ENCODE measurements at regions not wholly inside any gene's neighbourhood (a gene's known extent, or its start where the extent isn't known, plus 50 kb on each side); places are given as distances from the start of the nearest gene placed in this dataset.

- POLR2A ChIA-PET = no interaction called here
- CTCF ChIA-PET = no interaction called here
- DNase-seq (ENCODE audit: low read depth, low spot score) = no peak
- no peak overlapping the region for H3K4me3 ChIP-seq (ENCODE audit: low read depth, low read length)
- TF ChIP-seq CTCF (IDR thresholded peaks at IDR 0.05; ENCODE audit: insufficient read depth, low read length, missing control alignments) = no peak
Observed at GRCh38 chr2:133651861-133652260, 83.6 kb upstream of the NCKAP5 start.

- ChIA-PET POLR2A (no interaction called here), CTCF (interaction anchor here (2.6 kb wide), 1 partner anchor 128 kb away, joined by 6 read pairs; no protein-coding TSS in a partner anchor)
- no peak for TF ChIP-seq CTCF (IDR thresholded peaks at IDR 0.05; ENCODE audit: insufficient read depth, low read length, missing control alignments)
- no peak overlapping the region for H3K4me3 ChIP-seq (ENCODE audit: low read depth, low read length)
- no peak for DNase-seq (ENCODE audit: low read depth, low spot score)
Observed at GRCh38 chr2:133652398-133652797, 84.1 kb upstream of the NCKAP5 start.

GRCh38 chr2:133653056-133653455, 84.8 kb upstream of the NCKAP5 start:
- no peak for TF ChIP-seq CTCF (IDR thresholded peaks at IDR 0.05; ENCODE audit: insufficient read depth, low read length, missing control alignments)
- H3K4me3 ChIP-seq (ENCODE audit: low read depth, low read length) = no peak overlapping the region
- DNase-seq (ENCODE audit: low read depth, low spot score) = no peak
- POLR2A ChIA-PET = no interaction called here
- CTCF ChIA-PET = interaction anchor here (2.6 kb wide), 1 partner anchor 127 kb away, joined by 6 read pairs; no protein-coding TSS in a partner anchor

GRCh38 chr2:133654949-133655348, 86.7 kb upstream of the NCKAP5 start:
- H3K4me3 ChIP-seq (ENCODE audit: low read depth, low read length) = no peak overlapping the region
- TF ChIP-seq CTCF (IDR thresholded peaks at IDR 0.05; ENCODE audit: insufficient read depth, low read length, missing control alignments) = no peak
- CTCF ChIA-PET = interaction anchor here (0.8 to 2.6 kb wide), 3 partner anchors 50 to 190 kb away, joined by 3 to 6 read pairs (median 3); no protein-coding TSS in a partner anchor
- DNase-seq (ENCODE audit: low read depth, low spot score) = no peak
- POLR2A ChIA-PET = no interaction called here

- DNase-seq (ENCODE audit: low read depth, low spot score) = no peak
- no peak for TF ChIP-seq CTCF (IDR thresholded peaks at IDR 0.05; ENCODE audit: insufficient read depth, low read length, missing control alignments)
- ChIA-PET POLR2A (no interaction called here), CTCF (interaction anchor here (0.6 to 1.1 kb wide), 2 partner anchors 50 to 88 kb away, joined by 3 read pairs; no protein-coding TSS in a partner anchor)
- H3K4me3 ChIP-seq (ENCODE audit: low read depth, low read length) = no peak overlapping the region
Observed at GRCh38 chr2:133655610-133656009, 87.3 kb upstream of the NCKAP5 start.

GRCh38 chr2:133657591-133657990, 89.3 kb upstream of the NCKAP5 start:
- POLR2A ChIA-PET = no interaction called here
- TF ChIP-seq CTCF (IDR thresholded peaks at IDR 0.05; ENCODE audit: insufficient read depth, low read length, missing control alignments) = no peak
- no peak overlapping the region for H3K4me3 ChIP-seq (ENCODE audit: low read depth, low read length)
- no peak for DNase-seq (ENCODE audit: low read depth, low spot score)
- CTCF ChIA-PET = interaction anchor here (1.0 to 1.6 kb wide), 2 partner anchors 12 to 14 kb away, joined by 3 to 4 read pairs; no protein-coding TSS in a partner anchor

Measured in AG04449 (cell line).